Heart right ventricle (tissue), 16 donors: ENCODE measurements at regions not wholly inside any gene's neighbourhood (a gene's known extent, or its start where the extent isn't known, plus 50 kb on each side); places are given as distances from the start of the nearest gene placed in this dataset.
A peak's percentile ranks its signal among the peaks of the same experiment; 100 is the strongest.

Experiments
- ATAC-seq, 8 donors: fragments of 200-7000 bp; cut with Tn5 transposase; one replicate each; pipeline ENCODE4 v1.9.1; 2020; ENCODE audit warnings: mild to moderate bottlenecking in 8 of 8, moderate library complexity in 8 of 8, moderate number of reproducible peaks in 1 of 8
- DNase-seq, 2 donors: peaks; one replicate each; pipeline ENCODE4 v3.0.0-alpha.2; 2020
- H3K27ac ChIP-seq, 10 donors: fragments of 200-600 bp; sonication (generic) in 2 of 10; one replicate each; pipeline versions ENCODE4 v1.5.0 to v1.8.0; 2020 to 2022; ENCODE audit warnings: mild to moderate bottlenecking in 3 of 10
- H3K27me3 ChIP-seq, 7 donors: fragments of 200-600 bp; one replicate each; pipeline ENCODE4 v1.8.0; 2021 to 2022; ENCODE audit warnings: mild to moderate bottlenecking in 2 of 7
- H3K36me3 ChIP-seq, 9 donors: fragments of 200-600 bp; sonication (generic) in 1 of 9; one replicate each; pipeline versions ENCODE4 v1.5.0 to v1.8.0; 2020 to 2022; ENCODE audit warnings: mild to moderate bottlenecking in 2 of 9
- H3K4me1 ChIP-seq, 9 donors: fragments of 200-600 bp; sonication (generic) in 1 of 9; one replicate each; pipeline versions ENCODE4 v1.5.0 to v1.8.0; 2020 to 2022; ENCODE audit warnings: mild to moderate bottlenecking in 4 of 9
- H3K4me3 ChIP-seq, 10 donors: fragments of 200-600 bp; sonication (generic) in 2 of 10; one replicate each; pipeline versions ENCODE4 v1.5.0 to v1.8.0; 2020 to 2022; ENCODE audit warnings: mild to moderate bottlenecking in 7 of 10, moderate library complexity in 2 of 10
- H3K9me3 ChIP-seq, 11 donors: fragments of 200-600 bp in 10 of 11; sonication (generic) in 2 of 11; one replicate each; pipeline versions ENCODE4 v1.5.0 to v1.8.0; 2013 to 2022; ENCODE audit warnings: mild to moderate bottlenecking in 2 of 11, control low read depth in 1 of 11, moderate library complexity in 1 of 11
- CTCF ChIP-seq, 9 donors: fragments of 200-600 bp; sonication (generic) in 2 of 9; IDR thresholded peaks; one replicate each; pipeline versions ENCODE4 v1.5.0 to v1.8.0; 2021 to 2022; ENCODE audit warnings: antibody characterized with exemption in 9 of 9, mild to moderate bottlenecking in 5 of 9, moderate library complexity in 1 of 9
- WGBS, 2 donors: extraction: QIAGEN DNeasy Blood & Tissue Kit; methylation state at CpG; one replicate each; pipeline ENCODE4 v1.1.7; 2013; ENCODE audit warnings: inconsistent platforms in 1 of 2; 5-methylcytosine and 5-hydroxymethylcytosine counted together
- intact Hi-C, 10 donors: fragments of 100-400 bp; cut with DNase I; formaldehyde crosslinking; loops; one replicate each; pipeline versions ENCODE4 v1.11.1 to v1.14.2; 2022
- donor health status: Arrhythmogenic right ventricular cardiomyopathy.
- donor health status: ischemic (EF 13 %, LVEDD 7.1; RV severe dilation, severe dysfunction).
- donor health status: healthy with polysubstance abuse.
- donor health status: DM: no; HTN: yes; CAD: no.
- donor health status: DM: no; HTN: no; CAD: no.
- donor health status: ischemic (EF 25% LVEDD 6.9; RV normal size, moderate dysfunction).
- donor health status: ischemic (EF 25% LVEDD 5.7; RV mildly dilated, moderate dysfunction).
- donor health status: healthy.
- donor health status: DM: yes; HTN: yes; CAD: no.
- donor health status: Ischemic cardiomyopathy.
- donor health status: ischemic (EF 35%, LVEDD 5.7; RV mildly dilated, moderate dysfunction).
- donor health status: nonischemic (EF 11% LVEDD 7.7; RV severe dilation, severe dysfunction).
- donor health status: DM: yes; HTN: yes; CAD: no.
- donor health status: PGD.
- donor health status: ischemic (EF 29% LVEDD 5.4; RV normal size, mild dysfunction).
- donor health status: nonischemic (EF 23%, LVEDD 6.1; RV moderate dilation, normal function).

- no peak for ATAC-seq
- Histone ChIP-seq H3K36me3 (no peaks in the 10 kb centered on the region), H3K4me1 (no peaks in the 10 kb centered on the region), H3K9me3 (no peaks in the 10 kb centered on the region), H3K4me3 (no peak overlapping the region), H3K27ac (no peak overlapping the region), H3K27me3 (no peaks in the 10 kb centered on the region)
- no peak for DNase-seq
- TF ChIP-seq CTCF (IDR thresholded peaks at IDR 0.05), result no peak
- 76 to 77% methylated on average over 15 of the region's 15 CpGs for WGBS, 2 donors
- intact Hi-C loops, result no loop called here
Measured at GRCh38 chr6:156107624-156108101, 652.0 kb upstream of the NOX3 start.

- Histone ChIP-seq H3K36me3 (no peaks in the 10 kb centered on the region), H3K4me1 (no peaks in the 10 kb centered on the region), H3K27ac (no peak overlapping the region), H3K4me3 (no peak overlapping the region), H3K9me3 (no peaks in the 10 kb centered on the region), H3K27me3 (no peaks in the 10 kb centered on the region)
- 78 to 81% methylated on average over 3 of the region's 3 CpGs for WGBS, 2 donors
- ATAC-seq (no peak), DNase-seq (no peak)
- peak in 2 of 9 donors; percentile 16 to 22 for TF ChIP-seq CTCF (IDR thresholded peaks at IDR 0.05)
- intact Hi-C loops, result no loop called here
Measured at GRCh38 chr6:156102129-156102528, 646.5 kb upstream of the NOX3 start.

- no peaks in the 10 kb centered on the region for H3K36me3 ChIP-seq
- H3K9me3 ChIP-seq, result no peaks in the 10 kb centered on the region
- H3K4me1 ChIP-seq, result no peaks in the 10 kb centered on the region
- no peaks in the 10 kb centered on the region for H3K27me3 ChIP-seq
- no peak overlapping the region for H3K27ac ChIP-seq
- DNase-seq (no peak), ATAC-seq (no peak)
- no peak overlapping the region for H3K4me3 ChIP-seq
- no peak for TF ChIP-seq CTCF (IDR thresholded peaks at IDR 0.05)
- intact Hi-C loops, result no loop called here
- WGBS, 2 donors, result 94 to 95% methylated on average over 1 of the region's 1 CpG
Measured at GRCh38 chr6:156098839-156099238, 643.2 kb upstream of the NOX3 start.

GRCh38 chr6:156087487-156087886 lies 631.8 kb upstream of the NOX3 start:
- no peaks in the 10 kb centered on the region for H3K27me3 ChIP-seq
- intact Hi-C loops, result no loop called here
- TF ChIP-seq CTCF (IDR thresholded peaks at IDR 0.05), result no peak
- DNase-seq, result no peak
- H3K27ac ChIP-seq, result no peak overlapping the region
- no peak for ATAC-seq
- H3K4me3 ChIP-seq, result no peak overlapping the region
- peaks cover 0 to 72% (median 12%) of the 10 kb centered on the region in 11 donors for H3K9me3 ChIP-seq
- no peaks in the 10 kb centered on the region for H3K36me3 ChIP-seq
- no peaks in the 10 kb centered on the region for H3K4me1 ChIP-seq
